GM23338 (cell line): ENCODE measurements at regions not wholly inside any gene's neighbourhood (a gene's known extent, or its start where the extent isn't known, plus 50 kb on each side); places are given as distances from the start of the nearest gene placed in this dataset.

Experiments
- ATAC-seq: fragments of 200-7000 bp; cut with Tn5 transposase; 3 replicates; pipeline ENCODE4 v1.9.1; 2020
- DNase-seq: peaks from one replicate; pipeline ENCODE4 v3.0.0-alpha.2; 2015; ENCODE audit warnings: low spot score
- H2AFZ ChIP-seq: fragments of 200-600 bp; sonication (generic); 2 replicates; pipeline ENCODE4 v1.8.0; 2016; ENCODE audit warnings: antibody characterized with exemption, mild to moderate bottlenecking, moderate library complexity
- H3F3A ChIP-seq: fragments of 200-600 bp; sonication (generic); replicated peaks from 2 replicates; pipeline ENCODE4 v1.8.0; 2017; ENCODE audit warnings: antibody characterized with exemption, mixed run types, low read depth
- H3K27ac ChIP-seq: fragments of 200-600 bp; sonication (generic); 2 replicates; pipeline ENCODE4 v1.6.1; 2016; ENCODE audit warnings: low read depth
- H3K27me3 ChIP-seq: fragments of 200-600 bp; sonication (generic); 2 replicates; pipeline ENCODE4 v1.8.0; 2016; ENCODE audit warnings: mild to moderate bottlenecking, mixed run types, moderate library complexity; ENCODE audit not compliant: insufficient read depth
- H3K36me3 ChIP-seq: fragments of 200-600 bp; sonication (generic); 2 replicates; pipeline ENCODE4 v1.8.0; 2016; ENCODE audit warnings: mild to moderate bottlenecking; ENCODE audit not compliant: insufficient read depth
- H3K4me1 ChIP-seq: fragments of 200-600 bp; sonication (generic); 2 replicates; pipeline ENCODE4 v1.8.0; 2016; ENCODE audit warnings: mild to moderate bottlenecking, moderate library complexity; ENCODE audit not compliant: insufficient read depth
- H3K4me2 ChIP-seq: fragments of 200-600 bp; sonication (generic); 2 replicates; pipeline ENCODE4 v1.7.1; 2017; ENCODE audit warnings: mixed run types
- H3K4me3 ChIP-seq: fragments of 200-600 bp; sonication (generic); 2 replicates; pipeline ENCODE4 v1.6.1; 2016; ENCODE audit warnings: mixed run types
- H3K79me2 ChIP-seq: fragments of 200-600 bp; sonication (generic); replicated peaks from 2 replicates; pipeline ENCODE4 v1.8.0; 2017; ENCODE audit warnings: mild to moderate bottlenecking; ENCODE audit not compliant: insufficient read depth
- H3K9me2 ChIP-seq: fragments of 200-600 bp; sonication (generic); 2 replicates; pipeline ENCODE4 v1.8.0; 2017; ENCODE audit not compliant: insufficient read depth
- H4K20me1 ChIP-seq: fragments of 200-600 bp; sonication (generic); replicated peaks from 2 replicates; pipeline ENCODE4 v1.8.0; 2017; ENCODE audit warnings: mild to moderate bottlenecking; ENCODE audit not compliant: insufficient read depth
- H3K27ac Mint-ChIP-seq: 2 replicates; pipeline ENCODE4 v1.8.0; 2020; ENCODE audit warnings: inconsistent platforms, mild to moderate bottlenecking, moderate library complexity, mixed read lengths
- H3K27me3 Mint-ChIP-seq: 3 replicates; pipeline ENCODE4 v1.8.0; 2022; ENCODE audit warnings: low read depth, mild to moderate bottlenecking, moderate library complexity, mixed read lengths, inconsistent platforms; ENCODE audit not compliant: insufficient read depth, poor library complexity
- H3K36me3 Mint-ChIP-seq: 3 replicates; pipeline ENCODE4 v1.8.0; 2021; ENCODE audit warnings: low read depth, mild to moderate bottlenecking, inconsistent platforms, moderate library complexity, mixed read lengths
- H3K4me1 Mint-ChIP-seq: 3 replicates; pipeline ENCODE4 v1.8.0; 2020; ENCODE audit warnings: mild to moderate bottlenecking, inconsistent platforms, mixed read lengths
- H3K4me3 Mint-ChIP-seq: 3 replicates; pipeline ENCODE4 v1.8.0; 2021; ENCODE audit warnings: moderate library complexity, mild to moderate bottlenecking, inconsistent platforms, mixed read lengths
- H3K9me3 Mint-ChIP-seq: 3 replicates; pipeline ENCODE4 v1.8.0; 2020; ENCODE audit warnings: moderate library complexity, mild to moderate bottlenecking, inconsistent platforms, mixed read lengths
- CREB1 ChIP-seq: fragments of 250-450 bp; sonication (Bioruptor Pico); IDR thresholded peaks from 2 replicates; pipeline ENCODE4 v1.5.0; 2020; ENCODE audit warnings: low read depth, mild to moderate bottlenecking, moderate library complexity
- JUNB ChIP-seq: IDR thresholded peaks from one replicate; pipeline ENCODE4 v1.6.1; 2016; ENCODE audit warnings: antibody characterized with exemption; ENCODE audit not compliant: unreplicated experiment
- NANOG ChIP-seq: IDR thresholded peaks from 2 replicates; pipeline ENCODE4 v1.6.1; 2016; ENCODE audit warnings: antibody characterized with exemption, borderline replicate concordance
- STAT1 ChIP-seq: IDR thresholded peaks from one replicate; pipeline ENCODE4 v1.6.1; 2016; ENCODE audit warnings: antibody characterized with exemption; ENCODE audit not compliant: unreplicated experiment
- ZNF114 ChIP-seq: fragments of 250-450 bp; sonication (Bioruptor Pico); IDR thresholded peaks from 2 replicates; pipeline ENCODE4 v1.5.0; 2020; ENCODE audit warnings: mild to moderate bottlenecking, moderate library complexity
- TF ChIP-seq, protein P1 (sequence below): fragments of 250-450 bp; sonication (Bioruptor Pico); IDR thresholded peaks from 2 replicates; pipeline ENCODE4 v1.5.0; 2020; ENCODE audit warnings: mild to moderate bottlenecking, moderate library complexity
- TF ChIP-seq, protein P2 (sequence below): IDR thresholded peaks from 2 replicates; pipeline ENCODE4 v1.6.1; 2016; ENCODE audit warnings: antibody characterized with exemption

DNA sequence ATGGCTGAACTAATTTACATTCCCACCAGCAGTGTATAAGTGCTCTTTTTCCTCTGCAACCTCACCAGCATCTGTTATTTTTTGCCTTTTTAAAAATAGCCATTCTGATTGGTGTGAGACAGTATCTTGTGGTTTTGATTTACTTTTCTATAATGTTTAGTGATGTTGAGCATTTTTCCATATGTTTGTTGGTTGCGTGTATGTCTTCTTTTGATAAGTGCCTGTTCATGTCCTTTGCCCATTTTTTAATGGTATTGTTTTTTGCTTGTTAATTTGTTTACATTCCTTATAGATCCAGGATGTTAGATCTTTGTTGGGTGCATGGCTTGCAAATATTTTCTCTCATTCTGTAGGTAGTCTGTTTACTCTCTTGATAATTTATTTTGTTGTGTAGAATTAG lies 169.9 kb downstream of the PRL start (continued):
- TF ChIP-seq, protein P1, sequence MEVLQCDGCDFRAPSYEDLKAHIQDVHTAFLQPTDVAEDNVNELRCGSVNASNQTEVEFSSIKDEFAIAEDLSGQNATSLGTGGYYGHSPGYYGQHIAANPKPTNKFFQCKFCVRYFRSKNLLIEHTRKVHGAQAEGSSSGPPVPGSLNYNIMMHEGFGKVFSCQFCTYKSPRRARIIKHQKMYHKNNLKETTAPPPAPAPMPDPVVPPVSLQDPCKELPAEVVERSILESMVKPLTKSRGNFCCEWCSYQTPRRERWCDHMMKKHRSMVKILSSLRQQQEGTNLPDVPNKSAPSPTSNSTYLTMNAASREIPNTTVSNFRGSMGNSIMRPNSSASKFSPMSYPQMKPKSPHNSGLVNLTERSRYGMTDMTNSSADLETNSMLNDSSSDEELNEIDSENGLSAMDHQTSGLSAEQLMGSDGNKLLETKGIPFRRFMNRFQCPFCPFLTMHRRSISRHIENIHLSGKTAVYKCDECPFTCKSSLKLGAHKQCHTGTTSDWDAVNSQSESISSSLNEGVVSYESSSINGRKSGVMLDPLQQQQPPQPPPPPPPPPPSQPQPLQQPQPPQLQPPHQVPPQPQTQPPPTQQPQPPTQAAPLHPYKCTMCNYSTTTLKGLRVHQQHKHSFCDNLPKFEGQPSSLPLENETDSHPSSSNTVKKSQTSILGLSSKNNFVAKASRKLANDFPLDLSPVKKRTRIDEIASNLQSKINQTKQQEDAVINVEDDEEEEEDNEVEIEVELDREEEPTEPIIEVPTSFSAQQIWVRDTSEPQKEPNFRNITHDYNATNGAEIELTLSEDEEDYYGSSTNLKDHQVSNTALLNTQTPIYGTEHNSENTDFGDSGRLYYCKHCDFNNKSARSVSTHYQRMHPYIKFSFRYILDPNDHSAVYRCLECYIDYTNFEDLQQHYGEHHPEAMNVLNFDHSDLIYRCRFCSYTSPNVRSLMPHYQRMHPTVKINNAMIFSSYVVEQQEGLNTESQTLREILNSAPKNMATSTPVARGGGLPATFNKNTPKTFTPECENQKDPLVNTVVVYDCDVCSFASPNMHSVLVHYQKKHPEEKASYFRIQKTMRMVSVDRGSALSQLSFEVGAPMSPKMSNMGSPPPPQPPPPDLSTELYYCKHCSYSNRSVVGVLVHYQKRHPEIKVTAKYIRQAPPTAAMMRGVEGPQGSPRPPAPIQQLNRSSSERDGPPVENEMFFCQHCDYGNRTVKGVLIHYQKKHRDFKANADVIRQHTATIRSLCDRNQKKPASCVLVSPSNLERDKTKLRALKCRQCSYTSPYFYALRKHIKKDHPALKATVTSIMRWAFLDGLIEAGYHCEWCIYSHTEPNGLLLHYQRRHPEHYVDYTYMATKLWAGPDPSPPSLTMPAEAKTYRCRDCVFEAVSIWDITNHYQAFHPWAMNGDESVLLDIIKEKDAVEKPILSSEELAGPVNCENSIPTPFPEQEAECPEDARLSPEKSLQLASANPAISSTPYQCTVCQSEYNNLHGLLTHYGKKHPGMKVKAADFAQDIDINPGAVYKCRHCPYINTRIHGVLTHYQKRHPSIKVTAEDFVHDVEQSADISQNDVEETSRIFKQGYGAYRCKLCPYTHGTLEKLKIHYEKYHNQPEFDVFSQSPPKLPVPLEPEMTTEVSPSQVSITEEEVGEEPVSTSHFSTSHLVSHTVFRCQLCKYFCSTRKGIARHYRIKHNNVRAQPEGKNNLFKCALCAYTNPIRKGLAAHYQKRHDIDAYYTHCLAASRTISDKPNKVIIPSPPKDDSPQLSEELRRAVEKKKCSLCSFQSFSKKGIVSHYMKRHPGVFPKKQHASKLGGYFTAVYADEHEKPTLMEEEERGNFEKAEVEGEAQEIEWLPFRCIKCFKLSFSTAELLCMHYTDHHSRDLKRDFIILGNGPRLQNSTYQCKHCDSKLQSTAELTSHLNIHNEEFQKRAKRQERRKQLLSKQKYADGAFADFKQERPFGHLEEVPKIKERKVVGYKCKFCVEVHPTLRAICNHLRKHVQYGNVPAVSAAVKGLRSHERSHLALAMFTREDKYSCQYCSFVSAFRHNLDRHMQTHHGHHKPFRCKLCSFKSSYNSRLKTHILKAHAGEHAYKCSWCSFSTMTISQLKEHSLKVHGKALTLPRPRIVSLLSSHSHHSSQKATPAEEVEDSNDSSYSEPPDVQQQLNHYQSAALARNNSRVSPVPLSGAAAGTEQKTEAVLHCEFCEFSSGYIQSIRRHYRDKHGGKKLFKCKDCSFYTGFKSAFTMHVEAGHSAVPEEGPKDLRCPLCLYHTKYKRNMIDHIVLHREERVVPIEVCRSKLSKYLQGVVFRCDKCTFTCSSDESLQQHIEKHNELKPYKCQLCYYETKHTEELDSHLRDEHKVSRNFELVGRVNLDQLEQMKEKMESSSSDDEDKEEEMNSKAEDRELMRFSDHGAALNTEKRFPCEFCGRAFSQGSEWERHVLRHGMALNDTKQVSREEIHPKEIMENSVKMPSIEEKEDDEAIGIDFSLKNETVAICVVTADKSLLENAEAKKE: no peak
- TF ChIP-seq CREB1 (CRISPR knock-in tag) (no peak), STAT1 (no peak), NANOG (no peak)
- TF ChIP-seq, protein P2, sequence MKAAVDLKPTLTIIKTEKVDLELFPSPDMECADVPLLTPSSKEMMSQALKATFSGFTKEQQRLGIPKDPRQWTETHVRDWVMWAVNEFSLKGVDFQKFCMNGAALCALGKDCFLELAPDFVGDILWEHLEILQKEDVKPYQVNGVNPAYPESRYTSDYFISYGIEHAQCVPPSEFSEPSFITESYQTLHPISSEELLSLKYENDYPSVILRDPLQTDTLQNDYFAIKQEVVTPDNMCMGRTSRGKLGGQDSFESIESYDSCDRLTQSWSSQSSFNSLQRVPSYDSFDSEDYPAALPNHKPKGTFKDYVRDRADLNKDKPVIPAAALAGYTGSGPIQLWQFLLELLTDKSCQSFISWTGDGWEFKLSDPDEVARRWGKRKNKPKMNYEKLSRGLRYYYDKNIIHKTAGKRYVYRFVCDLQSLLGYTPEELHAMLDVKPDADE: no peak

DNA sequence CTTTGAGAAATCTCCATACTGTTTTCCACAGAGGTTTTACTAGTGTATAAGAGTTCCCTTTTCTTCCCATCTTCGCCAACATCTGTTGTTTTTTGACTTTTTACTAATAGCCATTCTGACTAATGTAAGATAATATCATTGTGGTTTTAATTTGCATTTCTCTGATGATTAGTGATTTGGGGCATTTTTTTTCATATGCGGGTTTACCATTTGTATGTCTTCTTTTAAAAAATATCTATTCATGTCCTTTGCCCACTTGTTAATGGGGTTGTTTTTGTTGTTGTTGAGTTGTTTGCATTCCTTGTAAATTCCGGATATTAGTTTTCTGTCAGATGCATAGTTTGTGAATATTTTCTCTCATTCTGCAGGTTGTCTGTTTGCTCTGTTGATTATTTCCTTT lies 167.1 kb downstream of the PRL start:
- no peaks in the 10 kb centered on the region for H3F3A ChIP-seq
- no peak overlapping the region for H3K27ac ChIP-seq
- Mint-ChIP-seq H3K36me3 (peaks cover 66% of the 10 kb centered on the region), H3K9me3 (peaks cover 22% of the 10 kb centered on the region; the same call in 2 of the 3 replicates), H3K4me1 (peaks cover 28% of the 10 kb centered on the region), H3K27me3 (no peaks in the 10 kb centered on the region), H3K27ac (0 out of 2 replicates have a peak overlapping the region, but pooled peaks have one; percentile 6), H3K4me3 (no peak overlapping the region)
- ATAC-seq: no peak
- no peaks in the 10 kb centered on the region; the same call in 1 of the 2 replicates for H3K9me2 ChIP-seq
- H3K27me3 ChIP-seq: no peaks in the 10 kb centered on the region
- H3K4me3 ChIP-seq: no peak overlapping the region
- DNase-seq: no peak
- TF ChIP-seq, protein P1: no peak
- TF ChIP-seq NANOG: no peak
- no peak for TF ChIP-seq CREB1 (CRISPR knock-in tag)
- TF ChIP-seq ZNF114 (CRISPR knock-in tag): no peak
- no peak for TF ChIP-seq JUNB
- no peak for TF ChIP-seq STAT1
- H2AFZ ChIP-seq: no peak overlapping the region
- H3K36me3 ChIP-seq: peaks cover 7% of the 10 kb centered on the region; the same call in 1 of the 2 replicates
- H3K4me1 ChIP-seq: peaks cover 28% of the 10 kb centered on the region
- H4K20me1 ChIP-seq: no peaks in the 10 kb centered on the region
- H3K79me2 ChIP-seq: peaks cover 6% of the 10 kb centered on the region
- H3K4me2 ChIP-seq: peak overlapping the region; percentile 30
